ENCODE measurements at regions not wholly inside any gene's neighbourhood (a gene's known extent, or its start where the extent isn't known, plus 50 kb on each side); places are given as distances from the start of the nearest gene placed in this dataset.

- H3K4me3 ChIP-seq (ENCODE audit: low read depth in 1 of 3, low read length in 3 of 3): no peak overlapping the region
- H3K9ac ChIP-seq (ENCODE audit: low read depth in 1 of 2, low read length in 2 of 2): no peak overlapping the region
- H3K27ac ChIP-seq (ENCODE audit: low read depth in 1 of 2, low read length in 2 of 2): no peak overlapping the region
- peaks cover 0 to 47% (median 11%) of the 10 kb centered on the region in 4 donors for H3K36me3 ChIP-seq (ENCODE audit: control insufficient read depth in 4 of 4, insufficient read depth in 3 of 4, low read depth in 1 of 4, low read length in 3 of 4)
- no peak for DNase-seq (ENCODE audit: low spot score)
- WGBS: 84% methylated on average over 4 of the region's 4 CpGs
- H3K4me1 ChIP-seq (ENCODE audit: control insufficient read depth in 4 of 4, insufficient read depth in 4 of 4, low read length in 3 of 4): peaks cover 0 to 3% (median 0%) of the 10 kb centered on the region in 4 donors
- H3K27me3 ChIP-seq (ENCODE audit: control insufficient read depth in 4 of 4, insufficient read depth in 4 of 4, low read length in 3 of 4): no peaks in the 10 kb centered on the region
- H3K9me3 ChIP-seq (ENCODE audit: control insufficient read depth in 4 of 4, low read length in 3 of 4): no peaks in the 10 kb centered on the region
- TF ChIP-seq JUND (IDR thresholded peaks at IDR 0.05): no peak
- TF ChIP-seq YY1 (IDR thresholded peaks at IDR 0.05): no peak
- TF ChIP-seq RXRA (IDR thresholded peaks at IDR 0.05): no peak
- TF ChIP-seq NR2F2 (IDR thresholded peaks at IDR 0.05): no peak
- no peak for TF ChIP-seq ZBTB33 (IDR thresholded peaks at IDR 0.05)
- TF ChIP-seq TAF1 (conservative IDR thresholded peaks at IDR 0.05): no peak
- no peak for TF ChIP-seq RAD21 (IDR thresholded peaks at IDR 0.05)
- TF ChIP-seq EGR1 (IDR thresholded peaks at IDR 0.05; ENCODE audit: low read depth in 2 of 2): no peak
- no peak for TF ChIP-seq ATF3 (IDR thresholded peaks at IDR 0.05)
- no peak for TF ChIP-seq FOXA2 (IDR thresholded peaks at IDR 0.05)
- no peak for TF ChIP-seq MAX (IDR thresholded peaks at IDR 0.05)
- no peak for TF ChIP-seq SP1 (IDR thresholded peaks at IDR 0.05)
- TF ChIP-seq HNF4A (conservative IDR thresholded peaks at IDR 0.05): no peak
- TF ChIP-seq HNF4G (IDR thresholded peaks at IDR 0.05): no peak
- TF ChIP-seq FOXA1 (IDR thresholded peaks at IDR 0.05): no peak
- TF ChIP-seq CTCF (IDR thresholded peaks at IDR 0.05; ENCODE audit: low read depth, low read length, missing input control): no peak
- TF ChIP-seq REST (IDR thresholded peaks at IDR 0.05): no peak
- TF ChIP-seq GABPA (IDR thresholded peaks at IDR 0.05 in 1 of 2, conservative IDR thresholded peaks at IDR 0.05 in 1 of 2): no peak
Observed at GRCh38 chr14:95464514-95464913, 51.9 kb downstream of the SYNE3 start.

Measured in liver (tissue), 8 donors.